Chondrocyte (in vitro differentiated cells): ENCODE measurements at regions not wholly inside any gene's neighbourhood (a gene's known extent, or its start where the extent isn't known, plus 50 kb on each side); places are given as distances from the start of the nearest gene placed in this dataset.
A peak's percentile ranks its signal among the peaks of the same experiment; 100 is the strongest.

Experiments
- DNase-seq: peaks from one replicate; pipeline ENCODE4 v3.0.0; 2021; ENCODE audit warnings: mixed read lengths, low spot score
- H3K27ac Mint-ChIP-seq: one replicate; pipeline ENCODE4 v1.8.0; 2021; ENCODE audit warnings: mild to moderate bottlenecking, moderate library complexity, mixed read lengths; ENCODE audit not compliant: unreplicated experiment
- H3K27me3 Mint-ChIP-seq: 2 replicates; pipeline ENCODE4 v1.8.0; 2021; ENCODE audit warnings: low read depth, mixed read lengths
- H3K36me3 Mint-ChIP-seq: 2 replicates; pipeline ENCODE4 v1.8.0; 2021; ENCODE audit warnings: low read depth, mixed read lengths
- H3K4me1 Mint-ChIP-seq: 2 replicates; pipeline ENCODE4 v1.8.0; 2021; ENCODE audit warnings: low read depth, mild to moderate bottlenecking, mixed read lengths
- H3K4me3 Mint-ChIP-seq: one replicate; pipeline ENCODE4 v1.8.0; 2021; ENCODE audit warnings: mild to moderate bottlenecking, moderate library complexity, mixed read lengths; ENCODE audit not compliant: unreplicated experiment
- H3K9me3 Mint-ChIP-seq: 2 replicates; pipeline ENCODE4 v1.8.0; 2021; ENCODE audit warnings: low read depth, mixed read lengths
- TF ChIP-seq, protein P1 (sequence below): fragments of 200-600 bp; sonication (generic); IDR thresholded peaks from 2 replicates; pipeline ENCODE4 v1.5.0; 2021; ENCODE audit warnings: antibody characterized with exemption, mild to moderate bottlenecking, moderate library complexity

GRCh38 chr6:91433660-91434534, 847.0 kb upstream of the MAP3K7 start:
- Mint-ChIP-seq H3K4me1 (peaks cover 45% of the 10 kb centered on the region), H3K27me3 (no peaks in the 10 kb centered on the region), H3K4me3 (no peak overlapping the region), H3K36me3 (no peaks in the 10 kb centered on the region), H3K27ac (peak overlapping the region; percentile 47), H3K9me3 (peaks cover 3% of the 10 kb centered on the region)
- TF ChIP-seq, protein P1, sequence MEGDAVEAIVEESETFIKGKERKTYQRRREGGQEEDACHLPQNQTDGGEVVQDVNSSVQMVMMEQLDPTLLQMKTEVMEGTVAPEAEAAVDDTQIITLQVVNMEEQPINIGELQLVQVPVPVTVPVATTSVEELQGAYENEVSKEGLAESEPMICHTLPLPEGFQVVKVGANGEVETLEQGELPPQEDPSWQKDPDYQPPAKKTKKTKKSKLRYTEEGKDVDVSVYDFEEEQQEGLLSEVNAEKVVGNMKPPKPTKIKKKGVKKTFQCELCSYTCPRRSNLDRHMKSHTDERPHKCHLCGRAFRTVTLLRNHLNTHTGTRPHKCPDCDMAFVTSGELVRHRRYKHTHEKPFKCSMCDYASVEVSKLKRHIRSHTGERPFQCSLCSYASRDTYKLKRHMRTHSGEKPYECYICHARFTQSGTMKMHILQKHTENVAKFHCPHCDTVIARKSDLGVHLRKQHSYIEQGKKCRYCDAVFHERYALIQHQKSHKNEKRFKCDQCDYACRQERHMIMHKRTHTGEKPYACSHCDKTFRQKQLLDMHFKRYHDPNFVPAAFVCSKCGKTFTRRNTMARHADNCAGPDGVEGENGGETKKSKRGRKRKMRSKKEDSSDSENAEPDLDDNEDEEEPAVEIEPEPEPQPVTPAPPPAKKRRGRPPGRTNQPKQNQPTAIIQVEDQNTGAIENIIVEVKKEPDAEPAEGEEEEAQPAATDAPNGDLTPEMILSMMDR = no peak
- DNase-seq = no peak

DNA sequence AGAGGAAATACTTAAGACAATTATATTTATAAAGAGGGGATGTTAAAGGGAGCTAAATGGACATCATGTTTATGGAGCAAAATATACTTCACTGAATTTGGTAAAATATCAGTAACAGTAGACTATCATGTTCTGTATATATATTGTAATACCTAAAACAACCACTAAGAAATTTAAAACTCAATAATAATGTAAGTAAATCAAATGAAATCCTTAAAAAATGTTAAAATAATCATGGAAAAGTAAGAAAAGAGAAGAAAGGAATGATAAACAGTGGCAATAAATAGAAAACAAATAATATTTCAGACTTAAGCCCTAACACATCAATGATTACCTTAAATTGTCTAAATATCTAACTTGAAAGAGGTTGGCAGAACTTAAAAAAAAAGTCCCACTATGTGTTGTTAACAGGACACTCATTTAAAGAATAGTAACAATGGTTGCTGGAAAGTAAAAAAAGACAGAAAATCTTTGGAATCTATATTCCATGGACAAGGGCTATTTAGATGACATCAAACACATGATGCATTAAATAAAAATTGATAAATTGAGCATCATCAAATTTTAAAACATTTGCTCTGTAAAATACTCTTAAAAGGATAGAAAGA, 842.2 kb upstream of the MAP3K7 start:
- Mint-ChIP-seq H3K27me3 (no peaks in the 10 kb centered on the region), H3K36me3 (no peaks in the 10 kb centered on the region), H3K9me3 (peaks cover 3% of the 10 kb centered on the region), H3K4me3 (no peak overlapping the region), H3K4me1 (peaks cover 29% of the 10 kb centered on the region), H3K27ac (no peak overlapping the region)
- DNase-seq = no peak
- TF ChIP-seq, protein P1 = peak; percentile 71

DNA sequence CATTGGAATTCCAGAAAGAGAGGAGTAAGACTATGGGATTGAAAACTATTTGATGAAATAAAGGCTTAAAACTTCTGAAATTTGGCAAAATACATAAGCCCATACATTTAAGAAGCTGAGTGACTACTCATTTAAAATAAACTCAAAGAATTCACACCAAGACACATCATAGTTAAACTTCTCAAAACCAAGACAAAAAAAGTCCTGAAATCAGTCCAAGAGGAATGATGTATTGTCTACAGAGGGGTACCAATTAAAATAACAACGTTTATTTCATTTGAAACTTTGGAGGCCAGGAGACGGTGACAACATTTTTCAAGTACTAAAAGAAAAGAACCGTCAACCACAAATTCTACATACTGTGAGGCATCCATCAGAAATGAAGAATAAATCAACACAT, 841.4 kb upstream of the MAP3K7 start:
- no peaks in the 10 kb centered on the region for H3K36me3 Mint-ChIP-seq
- H3K4me3 Mint-ChIP-seq = no peak overlapping the region
- no peak for DNase-seq
- peaks cover 3% of the 10 kb centered on the region for H3K9me3 Mint-ChIP-seq
- no peak overlapping the region for H3K27ac Mint-ChIP-seq
- H3K4me1 Mint-ChIP-seq = peaks cover 21% of the 10 kb centered on the region
- TF ChIP-seq, protein P1 = no peak
- H3K27me3 Mint-ChIP-seq = no peaks in the 10 kb centered on the region

- TF ChIP-seq, protein P1 = no peak
- H3K4me1 Mint-ChIP-seq = no peaks in the 10 kb centered on the region
- H3K9me3 Mint-ChIP-seq = peaks cover 33% of the 10 kb centered on the region
- H3K36me3 Mint-ChIP-seq = peaks cover 14% of the 10 kb centered on the region
- no peaks in the 10 kb centered on the region for H3K27me3 Mint-ChIP-seq
- no peak overlapping the region for H3K27ac Mint-ChIP-seq
- H3K4me3 Mint-ChIP-seq = no peak overlapping the region
- no peak for DNase-seq
These were observed 833.4 kb upstream of the MAP3K7 start for GRCh38 chr6:91420243-91420642.

GRCh38 chr6:91415031-91415605, 828.2 kb upstream of the MAP3K7 start:
- Mint-ChIP-seq H3K27me3 (no peaks in the 10 kb centered on the region), H3K4me3 (no peak overlapping the region), H3K9me3 (peaks cover 34% of the 10 kb centered on the region), H3K36me3 (peaks cover 13% of the 10 kb centered on the region), H3K4me1 (no peaks in the 10 kb centered on the region), H3K27ac (no peak overlapping the region)
- TF ChIP-seq, protein P1 = no peak
- DNase-seq = no peak
